Vagina (tissue), 2 donors: ENCODE measurements at regions not wholly inside any gene's neighbourhood (a gene's known extent, or its start where the extent isn't known, plus 50 kb on each side); places are given as distances from the start of the nearest gene placed in this dataset.

Source experiments
- CTCF ChIP-seq, 3 experiments: fragments of 450-650 bp in 2 of 3; fragments of 200-600 bp in 1 of 3; sonication (generic) in 1 of 3; IDR thresholded peaks; one replicate each; pipeline ENCODE4 v1.5.1; 2017 to 2019; ENCODE audit warnings: antibody characterized with exemption in 3 of 3, mild to moderate bottlenecking in 2 of 3, moderate library complexity in 2 of 3
- POLR2A ChIP-seq, 2 donors: fragments of 450-650 bp; IDR thresholded peaks; one replicate each; pipeline ENCODE4 v1.6.1; 2017; ENCODE audit warnings: antibody characterized with exemption in 2 of 2, mild to moderate bottlenecking in 2 of 2, moderate library complexity in 2 of 2

GRCh38 chr11:109329716-109330115, 92.3 kb upstream of the C11orf87 start:
- TF ChIP-seq CTCF (IDR thresholded peaks at IDR 0.05) = no peak
- no peak for TF ChIP-seq POLR2A (IDR thresholded peaks at IDR 0.05)
